ENCODE measurements at regions not wholly inside any gene's neighbourhood (a gene's known extent, or its start where the extent isn't known, plus 50 kb on each side); places are given as distances from the start of the nearest gene placed in this dataset.

GRCh38 chr11:19652623-19653375 lies 59.8 kb upstream of the NAV2 start:
- no peak for TF ChIP-seq CTCF (IDR thresholded peaks at IDR 0.05; ENCODE audit: poor library complexity, severe bottlenecking)
- Histone ChIP-seq H3K27ac (ENCODE audit: poor library complexity, severe bottlenecking) (no peak overlapping the region), H3K27me3 (ENCODE audit: insufficient read depth, poor library complexity, severe bottlenecking) (no peaks in the 10 kb centered on the region), H3K36me3 (ENCODE audit: low read depth) (no peaks in the 10 kb centered on the region), H3K9me3 (ENCODE audit: severe bottlenecking) (no peaks in the 10 kb centered on the region), H3K4me1 (ENCODE audit: insufficient read depth, poor library complexity, severe bottlenecking) (no peaks in the 10 kb centered on the region), H3K4me3 (ENCODE audit: severe bottlenecking) (no peak overlapping the region)
- ATAC-seq (ENCODE audit: low read depth) (no peak), DNase-seq (ENCODE audit: low spot score) (no peak)

DNA sequence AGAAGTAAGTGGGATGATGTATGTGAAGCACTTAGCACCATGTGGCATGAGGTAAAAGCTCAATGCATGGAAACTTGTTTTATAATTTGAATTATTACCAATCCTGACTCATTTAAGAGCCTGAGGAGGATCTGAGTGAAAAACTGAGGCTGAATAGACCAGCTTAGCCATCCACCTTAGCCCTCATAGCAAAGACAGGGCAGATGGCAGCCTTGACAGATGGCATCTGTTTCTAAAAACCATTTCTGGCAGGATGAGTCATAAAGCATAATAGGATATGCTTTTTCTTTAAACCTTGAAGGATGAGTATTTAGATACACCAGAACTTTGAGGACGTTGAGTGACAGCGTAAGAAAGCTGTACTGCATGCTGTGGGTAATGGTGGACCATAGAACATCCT lies 61.0 kb upstream of the NAV2 start:
- no peak for TF ChIP-seq CTCF (IDR thresholded peaks at IDR 0.05; ENCODE audit: poor library complexity, severe bottlenecking)
- Histone ChIP-seq H3K27ac (ENCODE audit: poor library complexity, severe bottlenecking) (no peak overlapping the region), H3K27me3 (ENCODE audit: insufficient read depth, poor library complexity, severe bottlenecking) (no peaks in the 10 kb centered on the region), H3K9me3 (ENCODE audit: severe bottlenecking) (no peaks in the 10 kb centered on the region), H3K4me3 (ENCODE audit: severe bottlenecking) (no peak overlapping the region), H3K36me3 (ENCODE audit: low read depth) (no peaks in the 10 kb centered on the region), H3K4me1 (ENCODE audit: insufficient read depth, poor library complexity, severe bottlenecking) (no peaks in the 10 kb centered on the region)
- ATAC-seq (ENCODE audit: low read depth) (no peak), DNase-seq (ENCODE audit: low spot score) (no peak)

DNA sequence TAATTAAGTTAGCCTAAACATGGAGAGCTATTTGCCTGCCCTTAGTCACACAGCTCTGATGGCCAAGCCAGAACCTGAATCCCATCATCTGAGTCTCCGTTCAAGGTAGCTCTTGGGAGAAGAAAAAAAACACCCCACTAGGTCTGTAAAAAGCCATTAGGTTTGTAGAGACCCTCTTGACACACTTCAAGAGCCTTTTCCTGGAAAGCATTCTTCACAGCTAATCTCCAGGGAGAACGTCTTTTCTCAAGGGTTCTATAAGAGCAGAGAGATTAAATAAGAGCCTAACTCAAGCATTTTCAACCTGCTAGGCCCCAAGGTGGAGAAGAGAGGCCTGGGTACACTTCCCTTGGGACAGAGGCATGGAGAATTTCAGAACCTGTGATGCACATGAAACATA lies 61.6 kb upstream of the NAV2 start:
- H3K36me3 ChIP-seq (ENCODE audit: low read depth) = no peaks in the 10 kb centered on the region
- ATAC-seq (ENCODE audit: low read depth) (no peak), DNase-seq (ENCODE audit: low spot score) (no peak)
- no peak overlapping the region for H3K27ac ChIP-seq (ENCODE audit: poor library complexity, severe bottlenecking)
- no peaks in the 10 kb centered on the region for H3K4me1 ChIP-seq (ENCODE audit: insufficient read depth, poor library complexity, severe bottlenecking)
- no peaks in the 10 kb centered on the region for H3K27me3 ChIP-seq (ENCODE audit: insufficient read depth, poor library complexity, severe bottlenecking)
- H3K4me3 ChIP-seq (ENCODE audit: severe bottlenecking) = no peak overlapping the region
- no peaks in the 10 kb centered on the region for H3K9me3 ChIP-seq (ENCODE audit: severe bottlenecking)
- TF ChIP-seq CTCF (IDR thresholded peaks at IDR 0.05; ENCODE audit: poor library complexity, severe bottlenecking) = no peak

- Histone ChIP-seq H3K27ac (ENCODE audit: poor library complexity, severe bottlenecking) (no peak overlapping the region), H3K9me3 (ENCODE audit: severe bottlenecking) (no peaks in the 10 kb centered on the region), H3K4me1 (ENCODE audit: insufficient read depth, poor library complexity, severe bottlenecking) (no peaks in the 10 kb centered on the region), H3K4me3 (ENCODE audit: severe bottlenecking) (no peak overlapping the region), H3K27me3 (ENCODE audit: insufficient read depth, poor library complexity, severe bottlenecking) (no peaks in the 10 kb centered on the region), H3K36me3 (ENCODE audit: low read depth) (no peaks in the 10 kb centered on the region)
- DNase-seq (ENCODE audit: low spot score) = no peak
- no peak for ATAC-seq (ENCODE audit: low read depth)
- TF ChIP-seq CTCF (IDR thresholded peaks at IDR 0.05; ENCODE audit: poor library complexity, severe bottlenecking) = no peak
These were observed 62.2 kb upstream of the NAV2 start for GRCh38 chr11:19650467-19650866.

GRCh38 chr11:19649751-19650150 lies 62.9 kb upstream of the NAV2 start:
- DNase-seq (ENCODE audit: low spot score) (no peak), ATAC-seq (ENCODE audit: low read depth) (no peak)
- H3K27ac ChIP-seq (ENCODE audit: poor library complexity, severe bottlenecking) = no peak overlapping the region
- no peak overlapping the region for H3K4me3 ChIP-seq (ENCODE audit: severe bottlenecking)
- H3K9me3 ChIP-seq (ENCODE audit: severe bottlenecking) = no peaks in the 10 kb centered on the region
- no peaks in the 10 kb centered on the region for H3K36me3 ChIP-seq (ENCODE audit: low read depth)
- H3K27me3 ChIP-seq (ENCODE audit: insufficient read depth, poor library complexity, severe bottlenecking) = no peaks in the 10 kb centered on the region
- H3K4me1 ChIP-seq (ENCODE audit: insufficient read depth, poor library complexity, severe bottlenecking) = no peaks in the 10 kb centered on the region
- TF ChIP-seq CTCF (IDR thresholded peaks at IDR 0.05; ENCODE audit: poor library complexity, severe bottlenecking) = no peak

All from RWPE2 (cell line).